GM10266 (cell line): ENCODE measurements at regions not wholly inside any gene's neighbourhood (a gene's known extent, or its start where the extent isn't known, plus 50 kb on each side); places are given as distances from the start of the nearest gene placed in this dataset.
"Not testable (repeated sequence)": the region's sequence is repeated elsewhere in the genome, so short reads cannot be mapped to it uniquely, and the experiment has no call there.

Source experiments
- DNase-seq: peaks from one replicate; pipeline ENCODE4 v3.0.0; 2012; ENCODE audit errors: extremely low spot score
- TF ChIP-seq, protein P1 (sequence below): IDR thresholded peaks from 2 replicates; pipeline ENCODE4 v1.5.1; 2012; ENCODE audit warnings: mild to moderate bottlenecking, low read depth; ENCODE audit not compliant: control insufficient read depth, insufficient read depth; ENCODE audit errors: missing control alignments

DNA sequence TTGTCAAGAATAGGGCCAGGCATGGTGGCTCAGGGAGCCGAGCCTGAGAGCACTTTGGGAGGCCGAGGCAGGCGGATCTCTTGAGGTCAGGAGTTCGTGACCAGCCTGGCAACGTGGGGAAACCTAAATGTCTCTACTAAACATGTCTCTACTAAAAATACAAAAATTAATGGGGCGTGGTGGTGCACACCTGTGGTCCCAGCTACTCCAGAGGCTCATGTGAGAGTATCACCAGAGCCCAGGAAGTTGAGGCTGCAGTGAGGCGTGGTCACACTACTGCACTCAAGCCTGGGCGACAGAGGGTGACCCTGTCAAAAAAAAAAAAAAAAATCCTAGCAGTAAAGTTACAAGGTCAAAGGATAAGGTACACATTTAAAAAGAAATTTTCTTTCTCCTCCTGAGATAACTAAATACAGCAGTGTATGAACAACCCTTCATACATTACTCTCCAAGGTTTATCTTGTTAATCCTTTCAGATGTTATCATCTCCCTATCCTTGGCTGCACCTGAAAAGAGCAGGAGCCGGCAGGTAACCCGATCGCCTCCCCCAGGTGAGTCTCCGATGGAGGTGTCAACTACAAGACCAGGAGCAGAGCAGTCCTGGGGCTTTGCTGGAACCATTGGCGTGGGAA is 122.3 kb downstream of the GOSR1 start:
- TF ChIP-seq, protein P1, sequence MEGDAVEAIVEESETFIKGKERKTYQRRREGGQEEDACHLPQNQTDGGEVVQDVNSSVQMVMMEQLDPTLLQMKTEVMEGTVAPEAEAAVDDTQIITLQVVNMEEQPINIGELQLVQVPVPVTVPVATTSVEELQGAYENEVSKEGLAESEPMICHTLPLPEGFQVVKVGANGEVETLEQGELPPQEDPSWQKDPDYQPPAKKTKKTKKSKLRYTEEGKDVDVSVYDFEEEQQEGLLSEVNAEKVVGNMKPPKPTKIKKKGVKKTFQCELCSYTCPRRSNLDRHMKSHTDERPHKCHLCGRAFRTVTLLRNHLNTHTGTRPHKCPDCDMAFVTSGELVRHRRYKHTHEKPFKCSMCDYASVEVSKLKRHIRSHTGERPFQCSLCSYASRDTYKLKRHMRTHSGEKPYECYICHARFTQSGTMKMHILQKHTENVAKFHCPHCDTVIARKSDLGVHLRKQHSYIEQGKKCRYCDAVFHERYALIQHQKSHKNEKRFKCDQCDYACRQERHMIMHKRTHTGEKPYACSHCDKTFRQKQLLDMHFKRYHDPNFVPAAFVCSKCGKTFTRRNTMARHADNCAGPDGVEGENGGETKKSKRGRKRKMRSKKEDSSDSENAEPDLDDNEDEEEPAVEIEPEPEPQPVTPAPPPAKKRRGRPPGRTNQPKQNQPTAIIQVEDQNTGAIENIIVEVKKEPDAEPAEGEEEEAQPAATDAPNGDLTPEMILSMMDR, result no peak
- DNase-seq, result peak; percentile 16

DNA sequence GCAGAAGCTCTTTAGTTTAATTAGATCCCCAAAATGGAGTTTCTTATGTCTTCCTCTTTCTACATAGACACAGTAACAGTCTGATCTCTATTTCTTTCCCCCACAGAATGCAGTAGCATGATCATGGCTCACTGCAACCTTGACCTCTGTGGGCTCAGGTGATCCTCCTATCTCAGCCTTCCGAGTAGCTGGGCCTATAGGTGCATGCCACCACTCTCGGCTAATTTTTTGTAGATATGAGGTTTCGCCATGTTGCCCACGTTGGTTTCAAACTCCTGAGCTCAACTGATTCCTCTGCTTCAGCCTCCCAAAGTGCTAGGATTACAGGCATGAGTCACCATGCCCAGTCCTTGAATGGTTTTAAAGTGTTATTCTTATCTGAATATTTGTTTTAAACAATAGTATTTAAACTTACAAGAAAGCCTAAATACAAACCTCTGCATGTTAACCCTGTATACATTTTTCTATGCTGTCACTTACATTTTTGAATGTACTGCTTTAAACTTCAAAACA is 120.6 kb downstream of the GOSR1 start:
- TF ChIP-seq, protein P1, result no peak
- DNase-seq, result no peak

DNA sequence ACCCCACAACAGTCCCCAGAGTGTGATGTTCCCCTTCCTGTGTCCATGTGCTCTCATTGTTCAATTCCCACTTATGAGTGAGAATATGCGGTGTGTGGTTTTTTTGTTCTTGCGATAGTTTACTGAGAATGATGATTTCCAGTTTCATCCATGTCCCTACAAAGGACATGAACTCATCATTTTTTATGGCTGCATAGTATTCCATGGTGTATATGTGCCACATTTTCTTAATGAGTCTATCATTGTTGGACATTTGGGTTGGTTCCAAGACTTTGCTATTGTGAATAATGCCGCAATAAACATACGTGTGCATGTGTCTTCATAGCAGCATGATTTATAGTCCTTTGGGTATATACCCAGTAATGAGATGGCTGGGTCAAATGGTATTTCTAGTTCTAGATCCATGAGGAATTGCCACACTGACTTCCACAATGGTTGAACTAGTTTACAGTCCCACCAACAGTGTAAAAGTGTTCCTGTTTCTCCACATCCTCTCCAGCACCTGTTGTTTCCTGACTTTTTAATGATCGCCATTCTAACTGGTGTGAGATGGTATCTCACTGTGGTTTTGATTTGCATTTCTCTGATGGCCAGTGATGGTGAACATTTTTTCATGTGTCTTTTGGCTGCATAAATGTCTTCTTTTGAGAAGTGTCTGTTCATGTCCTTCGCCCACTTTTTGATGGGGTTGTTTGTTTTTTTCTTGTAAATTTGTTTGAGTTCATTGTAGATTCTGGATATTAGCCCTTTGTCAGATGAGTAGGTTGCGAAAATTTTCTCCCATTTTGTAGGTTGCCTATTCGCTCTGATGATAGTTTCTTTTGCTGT is 120.0 kb downstream of the GOSR1 start:
- DNase-seq, result not testable (repeated sequence)

DNA sequence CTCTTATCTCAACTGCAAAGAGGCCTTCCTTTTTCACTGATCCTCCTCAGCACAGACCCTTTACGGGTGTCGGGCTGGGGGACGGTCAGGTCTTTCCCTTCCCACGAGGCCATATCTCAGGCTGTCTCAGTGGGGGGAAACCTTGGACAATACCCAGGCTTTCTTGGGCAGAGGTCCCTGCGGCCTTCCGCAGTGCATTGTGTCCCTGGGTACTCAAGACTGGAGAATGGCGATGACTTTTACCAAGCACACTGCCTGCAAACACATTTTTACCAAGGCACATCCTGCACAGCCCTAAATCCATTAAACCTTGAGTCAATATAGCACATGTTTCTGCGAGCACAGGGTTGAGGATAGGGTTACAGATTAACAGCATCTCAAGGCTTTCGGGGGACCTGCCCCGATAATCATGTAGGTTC is 117.8 kb downstream of the GOSR1 start:
- not testable (repeated sequence) for DNase-seq

DNA sequence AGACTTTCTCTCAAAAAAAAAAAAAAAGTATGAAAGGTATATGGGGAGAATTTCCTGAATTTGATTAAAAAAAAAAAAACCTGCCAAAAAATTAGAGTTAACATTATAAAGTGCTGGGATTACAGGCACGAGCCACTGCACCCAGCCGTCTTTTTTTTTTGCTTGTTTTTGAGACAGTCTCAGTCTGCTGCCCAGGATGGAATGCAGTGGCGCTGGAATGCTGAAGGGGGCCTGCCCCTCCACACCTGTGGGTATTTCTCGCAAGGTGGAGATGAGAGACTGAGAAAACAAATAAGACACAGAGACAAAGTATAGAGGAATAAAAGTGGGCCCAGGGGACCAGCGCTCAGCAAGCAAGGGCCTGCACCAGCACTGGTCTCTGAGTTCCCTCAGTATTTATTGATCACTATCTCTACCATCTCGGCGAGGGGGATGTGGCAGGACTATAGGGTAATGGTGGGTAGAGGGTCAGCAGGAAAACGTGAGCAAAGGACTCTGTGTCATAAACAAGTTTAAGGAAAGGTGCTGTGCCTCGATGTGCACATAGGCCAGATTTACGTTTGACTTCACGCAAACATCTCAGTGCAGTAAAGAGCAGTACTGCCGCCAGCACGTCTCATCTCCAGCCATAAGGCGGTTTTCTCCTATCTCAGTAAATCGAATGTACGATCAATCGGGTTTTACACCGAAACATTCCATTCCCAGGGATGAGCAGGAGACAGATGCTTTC is 117.2 kb downstream of the GOSR1 start:
- TF ChIP-seq, protein P1, result no peak
- DNase-seq, result no peak

DNA sequence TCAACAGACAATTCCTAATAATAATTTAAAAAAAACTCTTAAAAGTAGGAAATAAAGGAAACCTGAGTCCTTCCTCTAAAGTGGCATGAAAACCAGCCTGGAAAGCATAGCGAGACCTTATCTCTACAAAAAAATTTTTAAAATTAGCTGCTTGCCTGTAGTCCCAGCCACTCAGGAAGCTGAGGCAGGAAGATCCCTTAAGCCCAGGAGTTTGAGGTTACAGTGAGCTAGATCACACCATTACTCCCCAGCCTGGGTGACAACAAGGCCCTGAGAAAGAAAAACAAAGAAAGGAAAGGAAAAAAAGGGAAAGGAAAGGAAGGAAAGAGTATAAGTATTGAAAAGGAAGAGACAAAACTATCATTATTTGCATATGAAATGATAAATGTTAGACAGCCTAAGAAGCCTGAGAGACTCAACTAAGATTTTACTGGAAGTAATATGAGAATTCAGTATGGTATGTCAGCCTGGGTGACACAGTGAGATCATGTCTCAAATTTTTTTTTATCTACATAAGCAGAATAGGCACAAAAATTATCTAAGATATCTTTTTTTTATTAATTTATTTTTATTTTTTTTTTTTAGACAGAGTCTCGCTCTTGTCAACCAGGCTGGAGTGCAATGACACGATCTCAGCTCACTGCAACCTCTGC is 113.0 kb downstream of the GOSR1 start:
- DNase-seq, result no peak
- TF ChIP-seq, protein P1, result no peak

DNA sequence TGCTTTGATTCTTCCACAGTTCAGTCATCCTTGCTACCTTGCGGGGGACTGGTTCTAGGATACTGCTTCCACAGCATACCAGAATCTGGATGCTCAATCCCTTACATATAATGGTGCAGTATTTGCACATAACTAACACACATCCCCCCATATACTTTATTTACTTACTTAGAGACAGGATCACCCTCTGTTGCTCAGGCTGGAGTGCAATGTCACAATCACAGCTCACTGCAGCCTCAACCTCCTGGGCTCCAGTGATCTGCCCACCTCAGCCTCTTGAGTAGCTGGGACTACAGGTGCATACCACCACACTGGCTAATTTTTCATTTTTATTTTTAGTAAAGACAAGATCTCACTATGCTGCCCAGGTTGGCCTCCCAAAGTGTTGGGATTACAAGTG is 112.2 kb downstream of the GOSR1 start:
- TF ChIP-seq, protein P1, result no peak
- no peak for DNase-seq

DNA sequence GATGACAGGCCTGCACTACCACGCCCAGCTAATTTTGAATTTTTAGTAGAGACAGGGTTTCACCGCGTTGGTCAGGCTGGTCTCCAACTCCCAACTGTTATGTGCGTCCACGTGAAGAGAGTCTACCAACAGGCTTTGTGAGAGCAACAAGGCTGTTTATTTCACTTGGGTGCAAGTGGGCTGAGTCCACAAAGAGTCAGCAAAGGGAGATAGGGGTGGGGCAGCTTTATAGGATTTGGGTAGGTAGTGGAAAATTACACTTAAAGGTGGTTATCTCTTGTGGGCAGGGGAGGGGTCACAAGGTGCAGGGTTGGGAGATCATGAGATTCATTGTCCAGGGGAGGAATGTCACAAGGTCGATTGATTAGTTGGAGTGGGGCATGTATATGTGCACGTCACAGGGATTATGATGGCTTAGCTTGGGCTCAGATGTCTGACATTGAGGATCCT is 111.6 kb downstream of the GOSR1 start:
- TF ChIP-seq, protein P1, result no peak
- no peak for DNase-seq
